Testis (tissue), 2 donors: ENCODE measurements at regions not wholly inside any gene's neighbourhood (a gene's known extent, or its start where the extent isn't known, plus 50 kb on each side); places are given as distances from the start of the nearest gene placed in this dataset.

Experiments
- DNase-seq: peaks from one replicate; pipeline ENCODE4 v3.0.0-alpha.2; 2019
- H3K27ac ChIP-seq, 2 donors: fragments of 200-600 bp; sonication (generic); one replicate each; pipeline ENCODE4 v1.5.1; 2019
- H3K27me3 ChIP-seq: fragments of 200-600 bp; sonication (generic); one replicate; pipeline ENCODE4 v1.5.1; 2019
- H3K36me3 ChIP-seq: fragments of 200-600 bp; sonication (generic); one replicate; pipeline ENCODE4 v1.5.1; 2017; ENCODE audit warnings: low read depth; ENCODE audit errors: missing control alignments
- H3K4me1 ChIP-seq: fragments of 200-600 bp; sonication (generic); one replicate; pipeline ENCODE4 v1.5.1; 2019
- H3K4me3 ChIP-seq, 2 donors: fragments of 200-600 bp; sonication (generic); one replicate each; pipeline ENCODE4 v1.5.1; 2017 to 2019
- H3K9me3 ChIP-seq: fragments of 200-600 bp; sonication (generic); one replicate; pipeline ENCODE4 v1.5.1; 2017
- CTCF ChIP-seq, 3 experiments: fragments of 450-650 bp in 2 of 3; fragments of 200-600 bp in 1 of 3; sonication (generic) in 1 of 3; IDR thresholded peaks; one replicate each; pipeline ENCODE4 v1.5.1; 2016 to 2019; ENCODE audit warnings: antibody characterized with exemption in 3 of 3, mild to moderate bottlenecking in 2 of 3, moderate library complexity in 1 of 3
- POLR2A ChIP-seq: fragments of 450-650 bp; IDR thresholded peaks from one replicate; pipeline ENCODE4 v1.6.1; 2017; ENCODE audit warnings: antibody characterized with exemption, mild to moderate bottlenecking, moderate library complexity
- WGBS, 2 donors: methylation state at CpG; one replicate each; pipeline ENCODE4 v1.1.5; 2018; 5-methylcytosine and 5-hydroxymethylcytosine counted together
- intact Hi-C: fragments of 100-400 bp; cut with DNase I; formaldehyde crosslinking; loops from one replicate; pipeline ENCODE4 v1.15.1; 2023; ENCODE audit warnings: low total_unique reads

- Histone ChIP-seq H3K9me3 (no peaks in the 10 kb centered on the region), H3K27me3 (no peaks in the 10 kb centered on the region), H3K4me3 (no peak overlapping the region), H3K4me1 (no peaks in the 10 kb centered on the region), H3K36me3 (no peaks in the 10 kb centered on the region), H3K27ac (no peak overlapping the region)
- 86 to 88% methylated on average over 6 to 7 of the region's 7 CpGs for WGBS, 2 donors
- intact Hi-C loops: no loop called here
- no peak for TF ChIP-seq CTCF (IDR thresholded peaks at IDR 0.05)
- no peak for TF ChIP-seq POLR2A
- no peak for DNase-seq
Observed at GRCh38 chr20:21632031-21632734, 73.3 kb upstream of the PAX1 start.

- Histone ChIP-seq H3K9me3 (no peaks in the 10 kb centered on the region), H3K4me1 (no peaks in the 10 kb centered on the region), H3K4me3 (no peak overlapping the region), H3K27me3 (no peaks in the 10 kb centered on the region), H3K36me3 (no peaks in the 10 kb centered on the region), H3K27ac (no peak overlapping the region)
- intact Hi-C loops: no loop called here
- TF ChIP-seq CTCF (IDR thresholded peaks at IDR 0.05): no peak
- TF ChIP-seq POLR2A: no peak
- 74 to 81% methylated on average over 4 of the region's 4 CpGs for WGBS, 2 donors
- DNase-seq: no peak
Observed at GRCh38 chr20:21628800-21629199, 76.7 kb upstream of the PAX1 start.

- Histone ChIP-seq H3K4me3 (no peak overlapping the region), H3K27me3 (no peaks in the 10 kb centered on the region), H3K36me3 (no peaks in the 10 kb centered on the region), H3K4me1 (no peaks in the 10 kb centered on the region), H3K9me3 (no peaks in the 10 kb centered on the region), H3K27ac (no peak overlapping the region)
- WGBS, 2 donors: 92 to 100% methylated on average over 1 of the region's 1 CpG
- intact Hi-C loops: no loop called here
- TF ChIP-seq CTCF (IDR thresholded peaks at IDR 0.05) (no peak), POLR2A (no peak)
- no peak for DNase-seq
Observed at GRCh38 chr20:21623781-21624094, 81.7 kb upstream of the PAX1 start.

GRCh38 chr20:21623074-21623780, 82.2 kb upstream of the PAX1 start:
- H3K9me3 ChIP-seq: no peaks in the 10 kb centered on the region
- no peak overlapping the region for H3K27ac ChIP-seq
- intact Hi-C loops: no loop called here
- no peak for DNase-seq
- H3K36me3 ChIP-seq: no peaks in the 10 kb centered on the region
- 67 to 69% methylated on average over 2 of the region's 2 CpGs for WGBS, 2 donors
- H3K4me1 ChIP-seq: no peaks in the 10 kb centered on the region
- no peak overlapping the region for H3K4me3 ChIP-seq
- no peaks in the 10 kb centered on the region for H3K27me3 ChIP-seq
- no peak for TF ChIP-seq POLR2A
- no peak for TF ChIP-seq CTCF (IDR thresholded peaks at IDR 0.05)
